ENCODE measurements at regions not wholly inside any gene's neighbourhood (a gene's known extent, or its start where the extent isn't known, plus 50 kb on each side); places are given as distances from the start of the nearest gene placed in this dataset.

DNA sequence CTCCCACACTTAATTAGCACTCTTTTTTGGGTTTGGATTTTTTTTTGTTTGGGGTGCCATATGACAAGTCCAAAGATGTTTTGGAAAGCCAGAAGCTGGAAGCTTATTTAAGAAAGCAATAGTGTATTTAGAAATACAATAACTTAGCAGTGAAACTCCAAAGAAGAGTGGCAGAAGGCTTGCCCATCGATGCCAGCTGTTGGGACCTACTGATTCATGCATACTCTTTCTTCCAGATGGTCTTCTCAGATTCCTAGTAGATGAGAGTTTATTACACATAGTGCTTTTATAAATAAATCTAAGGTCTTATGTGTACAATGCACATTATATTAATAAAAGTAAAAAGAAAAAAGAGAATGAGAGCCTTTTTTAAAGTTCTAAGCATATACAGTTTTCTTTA lies 374.6 kb downstream of the OSTF1 start:
- POLR2A ChIA-PET, result no interaction called here
- TF ChIP-seq GATA2 (IDR thresholded peaks at IDR 0.05; ENCODE audit: insufficient read depth, insufficient read length, low read depth, low read length), result no peak
- TF ChIP-seq MAX (IDR thresholded peaks at IDR 0.05; ENCODE audit: insufficient read depth, insufficient read length), result no peak
- no peak for TF ChIP-seq CTCF (IDR thresholded peaks at IDR 0.05; ENCODE audit: extremely low read depth in 1 of 2, insufficient read depth in 1 of 2, low read depth in 1 of 2, low read length in 2 of 2)
- TF ChIP-seq EZH2 (IDR thresholded peaks at IDR 0.05; ENCODE audit: borderline replicate concordance, low read depth, low read length, severe bottlenecking), result no peak
- TF ChIP-seq JUN (IDR thresholded peaks at IDR 0.05; ENCODE audit: borderline replicate concordance, insufficient read depth, insufficient read length, low read depth), result no peak
- no peaks in the 10 kb centered on the region for H3K36me3 ChIP-seq (ENCODE audit: control insufficient read depth in 2 of 2, extremely low read depth in 1 of 2, insufficient read depth in 2 of 2, low read length in 2 of 2)
- H3K4me3 ChIP-seq (replicated peaks in 1 of 3; ENCODE audit: insufficient read depth in 1 of 3, low read depth in 1 of 3, low read length in 3 of 3), result no peak overlapping the region
- H3K27ac ChIP-seq (ENCODE audit: insufficient read depth, low read depth, low read length), result no peak overlapping the region
- dilution Hi-C loops (cut with MboI; ENCODE audit: extremely low pct_ligation_motif_present, low sequenced_read_pairs) (no loop called here), intact Hi-C loops (cut with micrococcal nuclease) (loop anchor here (5.0 kb wide), 1 partner anchor 1661 kb away; no protein-coding TSS in a partner anchor)
- H3K79me2 ChIP-seq (ENCODE audit: control insufficient read depth, insufficient read depth, low read length), result no peaks in the 10 kb centered on the region
- H4K20me1 ChIP-seq (replicated peaks; ENCODE audit: control insufficient read depth, extremely low read depth, insufficient read depth, low read length), result no peaks in the 10 kb centered on the region
- H3K9me3 ChIP-seq (replicated peaks; ENCODE audit: control insufficient read depth, insufficient read depth, low read length), result peaks cover 2% of the 10 kb centered on the region
- no peak for FAIRE-seq
- H3K9ac ChIP-seq (replicated peaks; ENCODE audit: extremely low read depth, insufficient read depth, low read length), result no peak overlapping the region
- no TSS peak for BruUV-seq (replicated peaks)
- no peaks in the 10 kb centered on the region for H3K27me3 ChIP-seq (ENCODE audit: control insufficient read depth in 2 of 2, insufficient read depth in 2 of 2, low read length in 2 of 2)
- H3K4me2 ChIP-seq (ENCODE audit: insufficient read depth, low read length), result no peak overlapping the region
- H3K9me1 ChIP-seq (replicated peaks; ENCODE audit: control insufficient read depth, extremely low read depth, insufficient read depth, low read length), result no peaks in the 10 kb centered on the region
- no peak for DNase-seq (ENCODE audit: low read depth, low spot score)
- H2AFZ ChIP-seq (ENCODE audit: low read depth, low read length), result no peak overlapping the region
- CTCF ChIA-PET, result no interaction called here
- no peaks in the 10 kb centered on the region for H3K4me1 ChIP-seq (ENCODE audit: control insufficient read depth, extremely low read depth, insufficient read depth, low read length)

DNA sequence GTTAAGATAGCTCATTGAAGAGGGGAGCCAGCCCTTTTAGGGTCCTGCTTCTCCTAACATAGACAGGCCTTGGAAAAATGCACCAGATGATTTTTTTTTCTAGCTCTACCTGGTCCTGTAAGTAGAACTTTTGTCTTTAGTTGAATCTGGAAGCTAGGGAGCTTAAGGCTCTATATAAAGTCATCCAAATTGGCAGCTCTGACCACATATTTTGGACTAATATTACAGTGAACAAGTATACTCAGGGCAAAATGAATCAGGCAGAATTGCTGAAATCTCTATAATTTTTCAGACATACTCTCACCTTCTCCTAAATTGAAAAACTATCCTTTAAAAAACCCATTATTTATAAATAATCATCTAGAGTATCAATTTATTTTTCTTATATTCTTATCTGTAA lies 375.6 kb downstream of the OSTF1 start:
- no TSS peak for BruUV-seq (replicated peaks)
- CTCF ChIA-PET, result no interaction called here

More for the DNA sequence above, 375.6 kb downstream of the OSTF1 start:
- no peak overlapping the region for H3K27ac ChIP-seq (ENCODE audit: insufficient read depth, low read depth, low read length)
- FAIRE-seq (no peak), DNase-seq (ENCODE audit: low read depth, low spot score) (no peak)
- POLR2A ChIA-PET, result no interaction called here
- no peaks in the 10 kb centered on the region for H3K79me2 ChIP-seq (ENCODE audit: control insufficient read depth, insufficient read depth, low read length)
- no peaks in the 10 kb centered on the region for H3K27me3 ChIP-seq (ENCODE audit: control insufficient read depth in 2 of 2, insufficient read depth in 2 of 2, low read length in 2 of 2)
- H3K9ac ChIP-seq (replicated peaks; ENCODE audit: extremely low read depth, insufficient read depth, low read length), result no peak overlapping the region
- H3K4me2 ChIP-seq (ENCODE audit: insufficient read depth, low read length), result no peak overlapping the region
- TF ChIP-seq FOS (IDR thresholded peaks at IDR 0.05; ENCODE audit: borderline replicate concordance, insufficient read depth, low read length) (no peak), POLR2AphosphoS5 (IDR thresholded peaks at IDR 0.05; ENCODE audit: insufficient read depth, low read depth, low read length) (no peak), MAX (IDR thresholded peaks at IDR 0.05; ENCODE audit: insufficient read depth, insufficient read length) (no peak), POLR2A (IDR thresholded peaks at IDR 0.05; ENCODE audit: low read depth, low read length) (no peak), MYC (IDR thresholded peaks at IDR 0.05; ENCODE audit: low read depth, low read length) (no peak), EZH2 (IDR thresholded peaks at IDR 0.05; ENCODE audit: borderline replicate concordance, low read depth, low read length, severe bottlenecking) (no peak), GATA2 (IDR thresholded peaks at IDR 0.05; ENCODE audit: insufficient read depth, insufficient read length, low read depth, low read length) (no peak), JUN (IDR thresholded peaks at IDR 0.05; ENCODE audit: borderline replicate concordance, insufficient read depth, insufficient read length, low read depth) (no peak), CTCF (IDR thresholded peaks at IDR 0.05; ENCODE audit: extremely low read depth in 1 of 2, insufficient read depth in 1 of 2, low read depth in 1 of 2, low read length in 2 of 2) (no peak)
- dilution Hi-C loops (cut with MboI; ENCODE audit: extremely low pct_ligation_motif_present, low sequenced_read_pairs) (no loop called here), intact Hi-C loops (cut with micrococcal nuclease) (loop anchor here (5.0 kb wide), 1 partner anchor 1662 kb away; no protein-coding TSS in a partner anchor)
- H3K9me1 ChIP-seq (replicated peaks; ENCODE audit: control insufficient read depth, extremely low read depth, insufficient read depth, low read length), result no peaks in the 10 kb centered on the region
- no peaks in the 10 kb centered on the region for H4K20me1 ChIP-seq (replicated peaks; ENCODE audit: control insufficient read depth, extremely low read depth, insufficient read depth, low read length)
- H3K36me3 ChIP-seq (ENCODE audit: control insufficient read depth in 2 of 2, extremely low read depth in 1 of 2, insufficient read depth in 2 of 2, low read length in 2 of 2), result no peaks in the 10 kb centered on the region
- H3K4me3 ChIP-seq (replicated peaks in 1 of 3; ENCODE audit: insufficient read depth in 1 of 3, low read depth in 1 of 3, low read length in 3 of 3), result no peak overlapping the region
- no peak overlapping the region for H2AFZ ChIP-seq (ENCODE audit: low read depth, low read length)
- peaks cover 2% of the 10 kb centered on the region for H3K9me3 ChIP-seq (replicated peaks; ENCODE audit: control insufficient read depth, insufficient read depth, low read length)
- H3K4me1 ChIP-seq (ENCODE audit: control insufficient read depth, extremely low read depth, insufficient read depth, low read length), result no peaks in the 10 kb centered on the region
